ENCODE measurements at regions not wholly inside any gene's neighbourhood (a gene's known extent, or its start where the extent isn't known, plus 50 kb on each side); places are given as distances from the start of the nearest gene placed in this dataset.
A peak's percentile ranks its signal among the peaks of the same experiment; 100 is the strongest.

DNA sequence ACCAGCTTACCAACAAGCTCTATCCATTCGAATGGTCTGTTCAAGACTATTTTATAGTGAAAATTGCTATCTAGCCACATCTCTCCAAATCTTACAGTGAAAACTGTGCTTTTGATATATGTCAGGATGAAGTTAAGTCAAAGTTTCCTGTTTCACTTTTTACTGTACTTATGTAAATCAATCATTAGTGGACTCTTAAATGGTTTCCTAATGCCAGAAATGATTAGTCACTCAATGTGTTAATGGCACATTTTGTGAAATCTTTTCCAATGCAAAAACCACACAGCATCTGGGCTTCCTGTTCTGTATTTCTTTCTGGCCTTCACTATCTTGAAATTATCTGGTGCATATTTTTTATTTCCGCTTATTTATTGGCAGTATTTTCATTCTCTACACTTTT is 87.3 kb upstream of the STEAP1B start:
- WGBS = 21% methylated on average over 2 of the region's 2 CpGs
- Histone ChIP-seq H3K4me1 (ENCODE audit: control insufficient read depth in 2 of 2, insufficient read depth in 2 of 2, low read length in 2 of 2) (no peaks in the 10 kb centered on the region), H3K27me3 (ENCODE audit: control insufficient read depth in 2 of 2, insufficient read depth in 1 of 2, low read length in 1 of 2) (peaks cover 0 to 3% of the 10 kb centered on the region in 2 donors), H3K4me3 (ENCODE audit: low read length in 2 of 2) (no peak overlapping the region), H3K36me3 (ENCODE audit: control insufficient read depth in 2 of 2, insufficient read depth in 2 of 2, low read length in 1 of 2) (no peaks in the 10 kb centered on the region), H3K27ac (ENCODE audit: low read depth in 1 of 2, low read length in 1 of 2) (no peak overlapping the region), H3K9me3 (ENCODE audit: control insufficient read depth in 2 of 2, insufficient read depth in 1 of 2, low read length in 1 of 2) (no peaks in the 10 kb centered on the region)
- no peak for DNase-seq (ENCODE audit: low read depth in 6 of 9, low spot score in 9 of 9)

DNA sequence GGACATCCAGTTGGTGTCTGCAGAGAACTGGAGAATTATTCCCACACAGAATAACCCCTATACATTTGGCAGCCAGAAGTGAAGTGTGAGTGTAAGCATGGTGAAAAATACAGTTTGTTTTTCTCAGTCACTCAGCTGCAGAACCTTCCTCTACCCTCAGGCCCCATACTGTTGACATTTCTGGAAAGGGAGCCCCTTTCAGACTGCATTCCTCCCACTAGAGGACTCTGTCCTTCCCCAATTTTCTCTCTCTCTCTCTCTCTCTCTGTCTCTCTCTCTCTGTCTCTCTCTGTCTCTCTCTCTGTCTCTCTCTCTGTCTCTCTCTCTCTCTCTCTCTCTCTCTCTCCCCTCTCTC is 86.8 kb upstream of the STEAP1B start:
- Histone ChIP-seq H3K36me3 (ENCODE audit: control insufficient read depth in 2 of 2, insufficient read depth in 2 of 2, low read length in 1 of 2) (no peaks in the 10 kb centered on the region), H3K27ac (ENCODE audit: low read depth in 1 of 2, low read length in 1 of 2) (no peak overlapping the region), H3K4me1 (ENCODE audit: control insufficient read depth in 2 of 2, insufficient read depth in 2 of 2, low read length in 2 of 2) (no peaks in the 10 kb centered on the region), H3K27me3 (ENCODE audit: control insufficient read depth in 2 of 2, insufficient read depth in 1 of 2, low read length in 1 of 2) (peaks cover 0 to 3% of the 10 kb centered on the region in 2 donors), H3K9me3 (ENCODE audit: control insufficient read depth in 2 of 2, insufficient read depth in 1 of 2, low read length in 1 of 2) (no peaks in the 10 kb centered on the region), H3K4me3 (ENCODE audit: low read length in 2 of 2) (no peak overlapping the region)
- no peak for DNase-seq (ENCODE audit: low read depth in 6 of 9, low spot score in 9 of 9)

DNA sequence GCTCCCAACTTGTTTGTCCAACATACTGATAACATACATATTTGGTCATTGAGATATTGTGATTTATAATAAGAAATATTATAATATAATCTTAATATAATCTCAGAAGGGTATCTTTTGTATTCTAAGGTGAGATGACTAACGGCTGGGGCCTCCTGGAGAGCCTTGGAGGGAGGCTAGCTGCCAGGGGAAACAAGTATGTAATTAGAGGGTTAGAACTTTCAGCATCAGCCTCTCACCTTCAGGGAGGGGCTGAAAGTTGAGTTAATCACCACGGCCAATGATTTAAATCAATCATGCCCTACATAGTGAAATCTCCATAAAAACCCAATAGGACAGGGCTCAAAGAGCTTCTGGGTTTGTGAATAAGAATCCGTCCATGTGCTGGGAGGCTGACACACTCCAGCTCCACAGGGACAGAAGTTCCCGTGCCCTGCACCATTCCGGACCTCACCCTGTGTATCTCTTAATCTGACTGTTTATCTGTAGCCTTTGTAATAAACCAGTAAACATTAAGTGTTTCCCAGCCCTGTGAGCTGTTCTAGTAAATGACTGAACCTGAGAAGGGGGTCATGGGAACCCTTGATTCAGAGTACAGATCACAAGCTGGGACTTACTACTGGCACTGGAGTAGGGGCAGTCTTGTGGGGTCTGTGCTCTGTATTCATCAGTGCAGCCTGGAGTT is 86.3 kb upstream of the STEAP1B start:
- Histone ChIP-seq H3K27me3 (ENCODE audit: control insufficient read depth in 2 of 2, insufficient read depth in 1 of 2, low read length in 1 of 2) (peaks cover 0 to 3% of the 10 kb centered on the region in 2 donors), H3K27ac (ENCODE audit: low read depth in 1 of 2, low read length in 1 of 2) (no peak overlapping the region), H3K4me3 (ENCODE audit: low read length in 2 of 2) (no peak overlapping the region), H3K4me1 (ENCODE audit: control insufficient read depth in 2 of 2, insufficient read depth in 2 of 2, low read length in 2 of 2) (no peaks in the 10 kb centered on the region), H3K36me3 (ENCODE audit: control insufficient read depth in 2 of 2, insufficient read depth in 2 of 2, low read length in 1 of 2) (no peaks in the 10 kb centered on the region), H3K9me3 (ENCODE audit: control insufficient read depth in 2 of 2, insufficient read depth in 1 of 2, low read length in 1 of 2) (no peaks in the 10 kb centered on the region)
- no peak for DNase-seq (ENCODE audit: low read depth in 6 of 9, low spot score in 9 of 9)
- 95% methylated on average over 5 of the region's 5 CpGs for WGBS

DNA sequence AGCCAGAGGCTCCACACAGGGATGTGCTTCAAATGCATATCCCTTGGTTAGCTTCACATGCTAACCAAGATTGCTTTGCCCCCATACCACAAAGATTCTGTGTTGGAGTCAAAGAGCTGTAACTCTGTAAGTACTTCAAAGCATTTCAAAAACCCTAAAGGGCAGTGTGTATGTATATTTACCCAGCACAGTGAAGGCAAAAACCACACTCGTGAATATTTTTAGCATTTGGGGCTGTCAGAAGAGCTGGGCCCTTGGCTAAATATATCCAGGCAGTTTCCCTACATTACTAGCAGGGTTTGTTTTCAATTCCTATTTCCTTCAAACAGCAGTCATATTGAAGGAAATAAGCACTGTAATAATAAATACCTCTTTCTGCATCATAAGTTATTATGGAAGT is 84.2 kb upstream of the STEAP1B start:
- Histone ChIP-seq H3K4me3 (ENCODE audit: low read length in 2 of 2) (no peak overlapping the region), H3K27me3 (ENCODE audit: control insufficient read depth in 2 of 2, insufficient read depth in 1 of 2, low read length in 1 of 2) (no peaks in the 10 kb centered on the region), H3K36me3 (ENCODE audit: control insufficient read depth in 2 of 2, insufficient read depth in 2 of 2, low read length in 1 of 2) (no peaks in the 10 kb centered on the region), H3K4me1 (ENCODE audit: control insufficient read depth in 2 of 2, insufficient read depth in 2 of 2, low read length in 2 of 2) (no peaks in the 10 kb centered on the region), H3K9me3 (ENCODE audit: control insufficient read depth in 2 of 2, insufficient read depth in 1 of 2, low read length in 1 of 2) (no peaks in the 10 kb centered on the region), H3K27ac (ENCODE audit: low read depth in 1 of 2, low read length in 1 of 2) (no peak overlapping the region)
- no peak for DNase-seq (ENCODE audit: low read depth in 6 of 9, low spot score in 9 of 9)
- WGBS = 4% methylated on average over 1 of the region's 1 CpG

DNA sequence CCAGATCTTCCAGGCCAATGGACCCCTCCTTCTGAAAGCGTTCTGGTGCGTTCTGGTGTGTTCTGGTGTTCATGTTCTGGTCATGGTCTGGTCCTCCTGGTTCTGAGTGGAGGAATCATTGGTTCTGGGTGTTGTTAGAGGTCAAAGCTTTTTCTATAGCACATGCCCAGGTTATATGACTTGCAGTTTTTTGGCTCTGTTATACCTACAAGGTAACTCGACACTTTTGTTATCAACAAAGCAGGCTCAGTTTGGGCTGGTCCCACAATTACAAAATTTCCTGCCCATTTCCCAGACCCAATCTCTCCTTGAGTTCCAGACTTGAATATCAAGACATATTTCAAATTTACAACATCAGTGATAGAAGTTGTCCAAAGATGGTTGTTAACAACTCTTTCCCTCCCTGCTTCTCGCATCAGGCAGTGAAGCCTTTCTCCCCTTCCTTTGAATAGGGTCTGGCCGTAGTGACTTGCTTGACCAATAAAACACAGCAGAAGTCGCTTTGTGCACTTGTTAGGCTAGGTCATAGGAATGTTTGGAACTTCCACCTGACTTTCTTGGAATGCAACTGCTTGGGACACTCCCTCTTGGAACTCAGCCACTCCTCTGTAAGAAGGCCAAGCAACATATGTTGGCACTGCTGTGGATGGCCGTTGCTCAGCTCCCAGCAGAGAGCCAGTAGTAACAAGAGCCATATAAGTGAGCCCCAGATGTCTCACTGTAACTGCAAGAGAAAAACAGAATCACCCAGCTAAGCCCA is 83.1 kb upstream of the STEAP1B start:
- Histone ChIP-seq H3K9me3 (ENCODE audit: control insufficient read depth in 2 of 2, insufficient read depth in 1 of 2, low read length in 1 of 2) (no peaks in the 10 kb centered on the region), H3K27me3 (ENCODE audit: control insufficient read depth in 2 of 2, insufficient read depth in 1 of 2, low read length in 1 of 2) (no peaks in the 10 kb centered on the region), H3K4me3 (ENCODE audit: low read length in 2 of 2) (no peak overlapping the region), H3K27ac (ENCODE audit: low read depth in 1 of 2, low read length in 1 of 2) (no peak overlapping the region), H3K36me3 (ENCODE audit: control insufficient read depth in 2 of 2, insufficient read depth in 2 of 2, low read length in 1 of 2) (no peaks in the 10 kb centered on the region), H3K4me1 (ENCODE audit: control insufficient read depth in 2 of 2, insufficient read depth in 2 of 2, low read length in 2 of 2) (no peaks in the 10 kb centered on the region)
- no peak for DNase-seq (ENCODE audit: low read depth in 6 of 9, low spot score in 9 of 9)
- WGBS = 78% methylated on average over 7 of the region's 7 CpGs

DNA sequence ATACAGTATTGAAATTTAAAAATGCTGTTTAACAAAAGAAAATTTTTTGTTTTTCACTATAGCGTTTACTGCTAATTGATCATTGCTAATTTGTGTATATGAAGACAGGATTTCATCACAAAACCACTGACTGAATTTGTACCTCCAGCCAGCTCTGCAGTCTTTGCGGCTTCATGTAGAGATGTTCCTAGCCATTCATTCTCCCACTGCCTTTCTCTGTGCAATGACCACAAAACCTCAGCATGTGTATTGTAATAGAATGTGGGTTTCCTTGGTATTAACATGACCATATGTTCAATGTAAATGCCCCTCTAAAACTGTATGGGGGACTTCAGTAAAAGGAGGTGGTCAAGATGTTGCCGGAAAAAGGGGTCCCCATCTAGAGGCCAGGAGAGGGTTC is 81.1 kb upstream of the STEAP1B start:
- Histone ChIP-seq H3K36me3 (ENCODE audit: control insufficient read depth in 2 of 2, insufficient read depth in 2 of 2, low read length in 1 of 2) (no peaks in the 10 kb centered on the region), H3K27ac (ENCODE audit: low read depth in 1 of 2, low read length in 1 of 2) (no peak overlapping the region), H3K4me3 (ENCODE audit: low read length in 2 of 2) (no peak overlapping the region), H3K9me3 (ENCODE audit: control insufficient read depth in 2 of 2, insufficient read depth in 1 of 2, low read length in 1 of 2) (no peaks in the 10 kb centered on the region), H3K27me3 (ENCODE audit: control insufficient read depth in 2 of 2, insufficient read depth in 1 of 2, low read length in 1 of 2) (no peaks in the 10 kb centered on the region), H3K4me1 (ENCODE audit: control insufficient read depth in 2 of 2, insufficient read depth in 2 of 2, low read length in 2 of 2) (no peaks in the 10 kb centered on the region)
- no peak for DNase-seq (ENCODE audit: low read depth in 6 of 9, low spot score in 9 of 9)
- WGBS = 64% methylated on average over 3 of the region's 3 CpGs

DNA sequence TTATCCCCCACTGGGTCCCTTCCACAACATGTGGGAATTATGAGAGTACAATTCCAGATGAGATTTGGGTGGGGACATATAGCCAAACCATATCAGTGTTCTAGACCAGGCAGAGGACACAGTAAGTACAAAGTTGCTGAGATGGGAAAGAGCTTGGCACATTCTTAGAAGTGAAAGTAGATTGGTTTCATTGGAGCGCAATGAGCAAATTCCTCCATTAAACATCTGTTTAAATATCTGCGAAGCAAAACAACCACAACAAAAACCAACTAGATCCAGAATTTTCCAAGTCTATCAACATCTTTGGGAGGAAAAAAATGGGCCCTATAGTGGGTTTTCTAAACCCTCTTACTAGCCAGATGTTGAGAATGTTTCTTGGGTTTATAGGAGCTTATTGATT is 80.0 kb upstream of the STEAP1B start:
- H3K27ac ChIP-seq (ENCODE audit: low read depth in 1 of 2, low read length in 1 of 2) = no peak overlapping the region
- no peak overlapping the region for H3K4me3 ChIP-seq (ENCODE audit: low read length in 2 of 2)
- DNase-seq (ENCODE audit: low read depth in 6 of 9, low spot score in 9 of 9) = no peak
- no peaks in the 10 kb centered on the region for H3K9me3 ChIP-seq (ENCODE audit: control insufficient read depth in 2 of 2, insufficient read depth in 1 of 2, low read length in 1 of 2)
- H3K36me3 ChIP-seq (ENCODE audit: control insufficient read depth in 2 of 2, insufficient read depth in 2 of 2, low read length in 1 of 2) = no peaks in the 10 kb centered on the region
- H3K4me1 ChIP-seq (ENCODE audit: control insufficient read depth in 2 of 2, insufficient read depth in 2 of 2, low read length in 2 of 2) = no peaks in the 10 kb centered on the region
- 93% methylated on average over 2 of the region's 2 CpGs for WGBS
- no peaks in the 10 kb centered on the region for H3K27me3 ChIP-seq (ENCODE audit: control insufficient read depth in 2 of 2, insufficient read depth in 1 of 2, low read length in 1 of 2)

DNA sequence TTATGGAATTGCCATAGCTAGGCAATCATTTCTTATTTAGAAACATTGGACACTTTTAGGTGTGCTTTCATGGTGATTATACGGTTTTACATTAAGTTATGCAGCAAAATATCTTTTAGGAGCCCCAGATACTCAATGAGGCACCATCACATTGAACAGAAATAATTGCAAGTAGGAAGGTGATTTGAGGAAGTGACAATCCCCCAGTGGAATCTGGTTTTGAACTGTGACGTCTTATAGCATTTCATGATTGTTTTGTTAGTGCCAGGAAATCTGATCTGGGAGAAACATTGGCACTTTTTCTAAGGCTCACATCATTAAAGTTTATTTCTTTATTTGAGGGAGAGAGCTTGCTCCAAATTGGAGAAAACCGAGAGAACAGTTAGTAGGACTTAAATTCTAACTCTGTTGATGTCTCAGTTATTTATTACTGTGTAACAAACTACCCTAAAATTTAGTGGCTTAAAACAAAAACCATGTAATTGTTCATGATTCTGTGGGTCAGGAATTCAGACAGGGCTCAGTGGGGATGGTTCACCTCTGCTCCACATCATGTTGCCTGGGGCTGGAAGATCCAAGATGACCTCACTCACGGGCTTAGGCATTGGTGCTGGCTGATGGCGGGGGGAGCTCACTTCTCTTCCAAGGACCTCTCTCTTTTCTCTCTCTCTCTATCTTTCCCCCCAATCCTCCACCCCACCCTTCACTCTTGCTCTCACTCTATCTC is 78.2 kb upstream of the STEAP1B start:
- no peaks in the 10 kb centered on the region for H3K9me3 ChIP-seq (ENCODE audit: control insufficient read depth in 2 of 2, insufficient read depth in 1 of 2, low read length in 1 of 2)
- WGBS = 55% methylated on average over 5 of the region's 5 CpGs
- peaks cover 0 to 2% of the 10 kb centered on the region in 2 donors for H3K27me3 ChIP-seq (ENCODE audit: control insufficient read depth in 2 of 2, insufficient read depth in 1 of 2, low read length in 1 of 2)
- no peak for DNase-seq (ENCODE audit: low read depth in 6 of 9, low spot score in 9 of 9)
- H3K36me3 ChIP-seq (ENCODE audit: control insufficient read depth in 2 of 2, insufficient read depth in 2 of 2, low read length in 1 of 2) = no peaks in the 10 kb centered on the region
- H3K27ac ChIP-seq (ENCODE audit: low read depth in 1 of 2, low read length in 1 of 2) = no peak overlapping the region
- no peaks in the 10 kb centered on the region for H3K4me1 ChIP-seq (ENCODE audit: control insufficient read depth in 2 of 2, insufficient read depth in 2 of 2, low read length in 2 of 2)
- H3K4me3 ChIP-seq (ENCODE audit: low read length in 2 of 2) = no peak overlapping the region

DNA sequence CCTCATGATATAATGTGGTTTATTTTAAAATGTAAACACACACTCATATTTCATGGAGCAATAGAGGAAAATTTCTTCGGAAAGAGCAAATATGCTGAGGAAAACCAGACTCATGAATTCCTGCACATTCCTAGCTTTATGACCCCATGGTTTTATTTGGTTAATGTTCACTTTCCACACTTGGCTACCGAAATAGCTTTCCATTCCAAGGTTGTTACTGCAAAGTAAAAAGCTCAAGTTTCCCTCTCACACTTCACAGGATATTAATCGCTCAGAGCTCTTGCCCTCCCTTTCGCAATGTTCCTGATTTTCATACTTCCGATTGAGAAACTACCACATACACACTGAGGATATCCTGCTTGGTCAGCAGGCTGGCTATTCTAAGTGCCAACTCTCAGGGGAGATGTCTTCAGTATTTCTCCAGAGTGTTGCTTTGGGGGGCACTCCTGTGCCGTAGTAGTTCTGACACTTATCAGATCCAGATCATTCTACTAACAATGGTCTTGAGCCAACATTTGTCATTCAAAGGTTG is 77.5 kb upstream of the STEAP1B start:
- no peaks in the 10 kb centered on the region for H3K36me3 ChIP-seq (ENCODE audit: control insufficient read depth in 2 of 2, insufficient read depth in 2 of 2, low read length in 1 of 2)
- H3K27me3 ChIP-seq (ENCODE audit: control insufficient read depth in 2 of 2, insufficient read depth in 1 of 2, low read length in 1 of 2) = peaks cover 0 to 2% of the 10 kb centered on the region in 2 donors
- peak overlapping the region in 1 of 2 donors; percentile 41 for H3K27ac ChIP-seq (ENCODE audit: low read depth in 1 of 2, low read length in 1 of 2)
- H3K4me1 ChIP-seq (ENCODE audit: control insufficient read depth in 2 of 2, insufficient read depth in 2 of 2, low read length in 2 of 2) = no peaks in the 10 kb centered on the region
- no peak overlapping the region for H3K4me3 ChIP-seq (ENCODE audit: low read length in 2 of 2)
- no peaks in the 10 kb centered on the region for H3K9me3 ChIP-seq (ENCODE audit: control insufficient read depth in 2 of 2, insufficient read depth in 1 of 2, low read length in 1 of 2)
- no peak for DNase-seq (ENCODE audit: low read depth in 6 of 9, low spot score in 9 of 9)
- WGBS = 31% methylated on average over 6 of the region's 6 CpGs
